NOMO-1 (cell line): ENCODE measurements at regions not wholly inside any gene's neighbourhood (a gene's known extent, or its start where the extent isn't known, plus 50 kb on each side); places are given as distances from the start of the nearest gene placed in this dataset.
"Not testable (repeated sequence)": the region's sequence is repeated elsewhere in the genome, so short reads cannot be mapped to it uniquely, and the experiment has no call there.

Experiments
- DNase-seq, 2 experiments: peaks; one replicate each; lab custom pipeline; 2025; ENCODE audit not compliant: unreplicated experiment in 2 of 2; lab: John Stamatoyannopoulos, UW

DNA sequence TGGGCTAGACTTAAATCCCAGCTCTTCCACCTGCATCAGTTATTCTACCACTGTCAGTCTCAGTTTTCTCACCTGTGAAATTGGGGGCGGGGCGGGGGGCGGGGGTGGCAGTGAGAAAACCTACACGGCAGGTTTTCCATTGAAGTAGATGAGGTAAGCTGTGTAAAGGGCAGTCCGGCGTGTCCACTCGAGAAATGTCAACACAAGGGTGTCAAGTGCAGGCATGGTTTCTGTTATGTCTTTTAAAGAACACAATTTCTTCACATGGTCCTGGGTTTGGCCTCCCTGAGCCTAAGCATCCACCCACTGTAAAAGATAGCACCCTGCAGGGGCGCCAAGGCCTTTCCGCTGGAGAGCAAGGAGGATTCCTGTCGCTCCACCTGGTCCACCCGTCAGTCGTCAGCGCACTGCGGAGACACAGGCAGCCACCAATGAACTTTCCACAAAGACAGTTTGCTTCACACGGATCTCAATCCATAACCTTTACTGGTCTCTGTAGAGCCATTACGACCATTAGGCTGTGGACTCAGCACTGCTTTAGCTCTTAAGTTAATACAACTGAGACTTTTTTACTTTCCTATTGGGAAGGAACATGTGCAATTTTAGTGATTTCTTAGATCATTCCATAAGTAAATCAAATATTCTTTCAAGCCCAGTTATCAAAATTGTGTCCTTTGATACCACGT, 99.5 kb upstream of the FOXB1 start:
- no peak for DNase-seq

DNA sequence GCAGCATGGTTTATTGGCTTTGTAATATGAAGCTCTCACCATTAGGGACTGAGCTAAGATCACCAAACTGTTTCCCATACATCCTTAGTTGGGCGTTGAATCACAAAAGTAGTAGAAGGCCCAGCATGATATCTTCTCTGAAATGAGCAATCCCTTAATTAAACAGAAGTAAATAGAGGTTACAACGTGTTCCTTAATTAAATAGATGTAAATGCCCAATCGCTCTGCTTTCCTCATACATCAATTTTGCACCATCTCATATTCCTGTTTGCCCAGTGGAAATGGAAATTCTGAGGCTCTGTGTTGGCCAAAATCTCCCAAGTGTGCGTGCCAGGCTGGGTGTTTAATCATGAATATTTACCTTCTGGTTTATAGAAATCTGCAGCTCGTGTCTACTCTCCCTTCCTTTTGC, 107.4 kb upstream of the FOXB1 start:
- no peak for DNase-seq

DNA sequence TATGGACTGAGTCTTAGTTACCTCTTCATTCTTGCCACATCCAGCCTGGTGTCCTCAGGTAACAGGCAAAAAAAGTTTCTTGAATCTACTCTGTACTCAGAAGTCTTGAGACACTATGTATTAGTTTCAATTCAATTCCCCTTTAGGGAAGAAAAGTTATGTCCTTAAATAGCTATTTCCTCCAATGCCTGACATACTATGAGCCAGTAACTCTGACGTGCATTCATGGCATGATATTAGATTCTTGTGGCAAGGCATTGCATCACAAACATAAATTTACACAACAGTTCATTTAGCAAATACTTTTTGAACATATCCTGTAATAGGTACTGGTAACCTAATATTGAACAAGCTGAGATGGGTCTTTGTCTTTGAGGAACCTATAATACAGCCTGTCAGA, 109.3 kb upstream of the FOXB1 start:
- DNase-seq, result no peak

DNA sequence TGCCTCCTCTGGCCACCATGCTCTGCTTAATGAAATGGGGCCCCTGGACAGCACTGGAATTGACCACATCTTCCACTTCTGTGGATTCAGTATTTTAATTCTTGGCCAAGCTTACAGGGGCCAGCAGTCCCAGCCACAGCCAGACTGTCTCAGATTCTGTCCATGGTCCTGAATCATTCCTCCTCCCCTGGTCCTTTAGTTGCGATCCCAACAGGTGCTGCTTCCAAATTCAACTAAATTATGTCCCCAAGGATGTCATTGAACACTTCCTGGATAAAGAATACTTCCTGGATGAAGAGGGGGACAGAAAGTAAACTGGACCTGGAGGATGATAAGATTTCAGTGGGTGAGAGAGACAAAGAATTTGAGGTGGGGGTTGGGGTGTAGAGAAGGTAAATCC, 111.1 kb upstream of the FOXB1 start:
- DNase-seq, result no peak

DNA sequence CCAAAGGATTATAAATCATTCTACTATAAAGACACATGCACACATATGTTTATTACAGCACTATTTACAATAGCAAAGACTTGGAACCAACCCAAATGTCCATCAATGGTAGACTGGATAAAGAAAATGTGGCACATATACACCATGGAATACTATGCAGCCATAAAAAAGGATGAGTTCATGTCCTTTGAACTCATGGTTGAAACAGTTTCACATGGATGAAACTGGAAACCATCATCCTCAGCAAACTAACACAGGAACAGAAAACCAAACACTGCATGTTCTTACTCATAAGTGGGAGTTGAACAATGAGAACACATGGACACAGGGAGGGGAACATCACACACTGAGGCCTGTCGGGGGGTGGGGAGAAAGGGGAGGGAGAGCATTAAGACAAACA, 116.2 kb upstream of the FOXB1 start:
- not testable (repeated sequence) for DNase-seq

DNA sequence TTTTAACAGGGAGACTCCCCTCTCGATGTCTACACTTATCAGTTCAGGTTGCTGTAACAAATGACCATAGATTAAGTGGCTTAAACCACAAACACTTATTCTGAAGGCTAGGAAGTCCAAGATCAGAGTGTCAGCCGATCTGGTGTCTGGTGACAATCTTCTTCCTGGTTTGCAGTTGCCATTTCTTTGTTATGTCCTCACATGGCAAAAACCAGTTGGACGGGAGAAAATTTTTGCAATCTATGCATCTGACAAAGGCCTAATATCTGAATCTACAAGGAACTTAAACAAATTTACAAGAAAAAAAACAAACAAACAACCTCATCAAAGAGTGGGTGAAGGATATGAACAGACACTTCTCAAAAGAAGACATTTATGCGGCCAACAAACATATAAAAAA, 116.9 kb upstream of the FOXB1 start:
- no peak for DNase-seq

DNA sequence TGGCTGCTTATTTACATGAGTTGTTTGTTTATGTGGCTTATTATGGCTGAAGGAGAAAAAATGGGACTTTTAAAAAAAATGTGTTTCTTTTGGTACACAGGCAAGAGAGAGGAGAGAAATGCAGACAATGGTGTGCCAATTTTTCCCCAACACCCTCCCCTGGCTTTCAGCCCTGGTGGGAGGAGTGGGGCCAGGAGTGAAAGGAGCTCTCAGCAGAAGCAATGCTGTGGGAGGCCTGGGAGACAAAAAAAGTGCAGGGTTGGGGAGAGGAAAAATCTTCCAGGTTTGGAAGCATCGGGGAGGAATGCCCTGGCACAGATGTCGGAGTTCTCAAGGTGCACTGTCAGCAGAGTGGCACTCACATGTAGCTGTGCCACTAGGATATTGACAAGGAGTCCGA, 117.7 kb upstream of the FOXB1 start:
- DNase-seq, result no peak

DNA sequence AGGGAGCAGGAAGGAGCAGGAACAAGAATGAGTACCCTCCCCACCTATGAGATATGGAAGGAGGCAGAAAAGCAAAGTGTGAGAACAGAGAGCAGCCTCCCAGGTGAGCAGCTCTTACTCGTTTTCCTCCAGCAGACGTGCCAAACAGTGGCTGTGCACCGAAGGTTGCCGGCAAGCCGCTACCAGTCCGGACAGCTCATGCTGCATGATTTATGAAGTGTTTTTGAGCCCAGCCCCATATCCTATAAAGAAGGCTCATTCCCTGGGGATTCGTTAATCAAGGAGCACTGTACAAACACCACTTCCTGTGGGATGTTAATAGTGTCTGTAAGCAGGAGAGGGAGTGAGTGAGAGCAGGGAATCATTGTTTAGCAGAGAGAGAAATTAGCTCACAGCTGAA, 118.3 kb upstream of the FOXB1 start:
- DNase-seq, result no peak

DNA sequence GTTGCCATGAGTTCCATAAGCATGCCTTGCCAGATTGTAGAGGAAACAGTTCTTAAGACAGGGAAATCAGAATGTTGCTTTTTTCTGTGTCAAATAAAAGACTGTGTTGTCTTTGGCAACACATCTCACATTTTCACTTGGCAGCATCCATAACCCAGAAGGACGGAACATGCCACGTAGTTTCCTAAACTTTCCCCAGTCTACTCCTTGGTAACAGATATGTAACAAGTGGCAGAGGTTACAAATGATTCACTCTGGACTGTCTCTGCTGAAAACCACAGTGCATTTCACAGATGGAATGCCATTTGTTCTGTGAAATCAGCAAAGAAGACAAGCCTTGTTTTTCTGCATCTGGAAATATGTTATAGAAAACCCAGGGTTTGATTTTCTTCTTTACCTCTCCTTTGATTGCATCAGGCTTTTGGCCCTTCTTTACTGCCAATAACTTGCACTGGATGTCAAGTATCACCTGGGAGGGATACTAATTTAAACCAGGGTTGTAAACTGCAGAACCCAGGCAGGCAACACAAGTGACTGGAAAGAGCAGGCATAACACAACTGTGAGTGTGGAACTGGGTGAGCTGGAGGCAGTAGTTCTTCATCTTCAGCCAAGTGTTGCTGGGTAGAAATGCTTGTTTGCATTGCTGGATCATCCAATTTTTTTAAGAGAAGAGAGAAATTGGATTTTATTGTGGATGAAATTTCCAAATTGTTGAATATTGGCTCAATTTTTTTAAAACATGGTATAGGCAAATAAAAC, 124.4 kb upstream of the FOXB1 start:
- no peak for DNase-seq

DNA sequence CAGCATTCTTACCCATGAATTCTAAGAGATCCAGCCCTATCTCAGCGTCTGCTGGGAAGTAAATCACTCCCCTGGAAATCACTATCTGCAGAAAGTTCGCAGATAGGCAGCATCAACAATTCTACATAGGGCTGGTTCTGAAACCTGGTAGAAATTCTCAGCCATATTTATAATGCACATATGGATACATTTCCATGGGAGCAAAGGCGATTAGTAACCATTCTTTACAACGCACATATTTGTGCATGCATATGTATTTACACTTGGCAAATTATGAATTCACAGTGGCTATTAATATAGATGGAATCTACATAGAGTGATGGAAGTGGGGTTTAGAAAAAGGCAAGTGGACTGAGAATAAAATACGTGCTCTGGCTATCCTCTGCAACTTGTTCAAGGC, 128.0 kb upstream of the FOXB1 start:
- DNase-seq, result no peak

DNA sequence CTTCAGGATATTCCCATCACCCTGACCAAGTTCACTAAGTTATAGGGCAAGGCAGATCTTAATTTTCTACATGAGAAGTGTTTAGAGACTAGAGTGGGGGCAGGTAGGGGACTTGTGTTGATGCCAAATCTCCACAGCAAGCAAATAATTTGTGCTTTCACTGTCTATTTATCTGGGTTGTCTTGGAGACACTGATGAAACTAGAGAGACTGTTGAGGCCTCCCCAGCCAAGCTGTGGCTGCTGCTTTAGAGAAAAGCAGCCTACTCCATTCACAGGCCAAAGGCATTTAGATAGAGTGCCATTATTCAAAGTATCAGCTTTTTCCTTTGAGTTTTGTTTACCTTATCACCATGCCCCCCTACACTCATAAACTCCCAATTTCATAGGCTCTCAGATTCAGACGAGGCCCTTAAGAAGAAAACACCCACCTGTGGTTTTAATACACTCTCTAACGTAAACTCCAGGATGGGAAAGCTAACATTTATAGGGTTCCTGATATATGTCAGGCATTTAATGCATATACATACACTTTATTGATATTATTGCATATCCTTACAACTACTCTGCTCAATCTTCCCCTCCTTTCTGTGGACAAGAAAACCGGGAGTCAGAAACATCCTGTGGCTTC, 130.4 kb upstream of the FOXB1 start:
- DNase-seq, result no peak

DNA sequence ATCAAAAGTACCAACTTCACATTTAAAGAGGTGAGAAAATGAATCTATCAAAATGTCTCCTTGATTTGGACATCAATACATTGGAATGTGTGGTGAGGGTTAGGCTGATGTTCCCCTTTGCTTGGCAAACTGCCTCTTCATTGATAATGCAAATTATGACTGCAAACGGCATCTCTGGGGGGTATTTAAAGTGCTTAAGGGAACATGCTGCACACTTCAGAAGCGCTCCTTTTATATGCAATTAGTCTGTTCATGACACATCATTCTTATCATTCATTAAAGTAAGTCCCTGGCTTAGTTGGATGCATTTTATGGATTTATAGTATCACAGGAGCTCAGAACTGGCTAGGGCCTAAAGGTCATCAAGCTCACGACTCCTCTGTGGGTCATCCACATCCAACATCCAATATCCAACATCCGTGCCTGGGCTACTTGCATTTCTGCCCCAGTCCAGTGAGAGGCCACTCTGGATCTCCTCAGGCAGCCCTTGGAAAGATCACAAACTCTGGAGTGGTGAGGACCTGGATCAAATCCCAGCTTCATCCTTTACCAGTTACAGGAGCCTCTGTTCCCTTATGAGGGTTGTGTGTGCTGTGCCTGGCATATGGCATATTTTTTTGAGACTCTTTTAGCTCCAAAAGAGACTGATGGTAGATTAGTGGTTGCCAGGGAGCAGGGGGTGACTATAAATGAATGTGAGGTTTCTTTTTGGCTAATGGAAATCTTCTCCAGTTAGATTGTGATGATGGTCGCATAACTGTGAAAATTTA, 136.8 kb upstream of the FOXB1 start:
- DNase-seq, result no peak

DNA sequence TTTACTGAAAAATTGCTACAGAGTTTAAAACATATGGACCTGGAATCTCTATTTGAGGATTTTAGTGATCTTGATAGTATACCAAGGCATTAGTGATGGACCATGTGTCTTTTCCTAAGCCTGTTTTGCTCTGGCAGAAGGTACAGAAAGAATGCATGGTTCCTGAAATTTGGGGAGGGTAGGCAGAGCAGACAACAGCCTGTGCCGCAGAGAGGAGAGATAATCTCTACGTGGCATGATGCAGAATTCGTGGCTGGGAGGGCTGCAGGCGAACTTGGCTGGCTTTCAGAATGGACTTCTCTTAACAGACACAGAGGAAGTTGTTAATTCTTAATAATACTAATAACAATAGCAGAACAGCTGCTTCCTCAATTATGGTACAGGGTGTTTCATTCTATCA, 137.5 kb upstream of the FOXB1 start:
- DNase-seq, result no peak

DNA sequence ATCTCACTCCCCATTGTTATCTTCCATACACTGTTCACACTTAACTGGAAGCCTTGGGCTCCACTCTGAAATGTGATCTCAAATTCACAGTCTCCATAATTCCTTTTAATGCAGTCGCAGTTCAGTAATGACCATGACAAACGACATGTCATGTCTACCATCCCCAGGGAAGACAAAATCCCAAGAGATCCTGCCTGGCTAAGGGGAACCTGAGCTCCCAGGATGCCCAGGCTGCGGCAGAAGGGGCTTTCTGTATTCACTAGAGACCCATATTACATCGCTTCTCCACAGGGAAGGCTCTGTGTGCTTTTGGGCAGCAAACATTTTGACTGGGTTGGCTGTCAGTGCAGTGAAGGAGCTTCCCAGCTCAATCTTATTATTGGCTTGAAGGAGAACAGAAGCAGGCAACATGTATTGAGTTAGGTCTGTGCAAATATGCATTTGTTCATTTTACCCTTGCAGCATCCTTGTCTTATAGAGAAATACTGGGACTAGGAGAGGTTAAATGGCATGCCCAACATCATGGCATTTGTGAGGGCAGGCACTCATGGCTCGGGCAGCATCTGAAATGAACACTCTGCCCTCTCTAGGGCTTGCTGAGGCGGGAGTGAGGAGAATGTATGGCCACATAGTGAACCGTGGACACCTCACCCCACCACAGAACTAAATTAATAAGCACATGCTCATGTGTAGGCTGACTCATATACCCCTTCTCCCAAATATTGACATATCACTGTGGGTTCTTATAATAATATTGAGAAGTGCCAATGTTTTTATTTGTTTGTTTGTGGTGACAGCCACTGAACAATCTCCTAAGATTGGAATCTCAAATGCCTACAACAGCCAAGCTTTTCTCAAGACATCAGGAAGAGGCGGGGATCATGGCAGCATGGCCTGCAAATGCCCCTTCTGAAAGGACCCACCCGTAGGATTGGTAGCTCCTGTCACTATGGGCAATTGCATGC, 141.6 kb upstream of the FOXB1 start:
- no peak for DNase-seq

DNA sequence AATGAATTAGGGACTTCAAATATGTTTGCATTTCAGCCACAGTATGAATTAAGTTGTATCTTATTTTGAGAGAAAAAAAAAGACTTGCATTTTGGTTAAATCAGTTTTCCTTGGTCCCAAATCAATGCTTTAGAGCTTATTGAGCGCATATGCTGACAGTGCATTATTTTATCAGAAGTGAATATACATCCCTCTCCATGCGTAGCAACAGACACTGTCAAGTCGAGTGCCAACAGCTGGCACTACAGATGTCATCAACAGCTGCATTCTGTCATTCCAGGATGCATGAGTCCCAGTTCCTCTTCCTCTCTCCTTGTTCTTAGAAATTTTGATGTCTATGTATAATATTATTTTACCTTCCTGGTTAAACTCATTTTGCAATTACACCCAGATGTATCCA, 156.1 kb upstream of the FOXB1 start:
- no peak for DNase-seq

DNA sequence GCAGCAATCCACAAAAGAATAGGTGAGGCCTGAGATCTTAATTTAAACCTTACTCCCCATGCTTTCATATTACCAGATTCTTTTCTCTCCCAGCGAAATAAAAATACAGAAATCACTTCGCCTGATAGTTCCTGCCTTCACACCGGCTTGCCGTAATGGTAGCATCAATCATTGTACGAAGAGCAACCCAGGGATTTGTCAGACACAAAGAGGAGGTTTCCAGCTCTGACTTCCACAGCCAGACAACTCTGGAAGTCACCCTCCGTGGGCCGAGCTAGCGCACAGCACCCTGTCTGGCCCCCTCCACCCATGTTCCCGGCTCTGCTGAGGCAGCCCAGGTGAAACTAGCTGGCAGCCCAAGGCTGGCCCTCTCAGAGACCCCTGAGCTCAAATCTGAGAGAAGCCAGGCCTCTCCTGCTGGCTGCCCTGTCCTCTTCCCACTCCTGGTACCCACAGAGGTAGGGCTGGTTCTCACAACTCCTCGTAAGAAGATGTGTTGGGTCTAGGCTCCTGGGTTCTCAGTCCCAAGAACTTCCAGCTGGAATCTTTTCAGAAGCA, 156.9 kb upstream of the BNIP2 start:
- DNase-seq, result no peak

DNA sequence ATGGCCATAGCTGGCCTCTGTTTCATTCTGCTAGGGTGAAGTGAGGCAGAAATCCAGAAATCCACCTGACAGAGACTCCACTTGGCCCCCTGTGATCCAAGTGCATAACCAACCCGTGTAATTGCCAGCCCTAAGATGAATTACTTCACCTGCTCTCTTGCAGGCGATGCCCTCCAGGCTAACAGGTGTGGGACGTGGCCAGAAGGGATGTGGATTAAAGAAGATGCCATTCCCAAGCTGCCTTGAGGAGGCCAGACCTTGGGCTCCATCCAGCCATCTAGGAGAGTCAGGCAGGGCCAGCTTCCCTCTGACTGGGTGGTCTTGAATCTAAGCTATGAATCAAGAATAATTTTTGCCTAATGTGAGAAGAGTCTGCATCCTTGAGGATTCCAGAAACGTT, 154.5 kb upstream of the BNIP2 start:
- DNase-seq, result no peak

DNA sequence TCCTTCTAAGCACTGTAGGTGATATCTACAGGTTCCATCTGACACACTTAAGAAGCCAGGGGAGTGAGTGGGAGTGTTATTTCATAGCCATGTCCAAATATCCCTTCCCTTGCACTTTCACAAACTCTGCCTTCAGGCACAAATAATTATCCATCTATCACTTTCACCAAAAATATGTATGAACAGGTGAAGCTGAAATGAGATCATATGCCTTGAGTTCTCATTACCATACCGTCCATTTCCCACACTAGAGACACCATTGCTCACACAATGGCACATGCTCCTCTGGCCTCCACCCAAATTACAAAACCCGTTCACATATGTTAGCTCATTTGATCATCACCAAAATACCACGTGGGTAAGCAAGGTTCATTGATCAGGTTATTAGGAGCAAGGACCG, 151.9 kb upstream of the BNIP2 start:
- no peak for DNase-seq

DNA sequence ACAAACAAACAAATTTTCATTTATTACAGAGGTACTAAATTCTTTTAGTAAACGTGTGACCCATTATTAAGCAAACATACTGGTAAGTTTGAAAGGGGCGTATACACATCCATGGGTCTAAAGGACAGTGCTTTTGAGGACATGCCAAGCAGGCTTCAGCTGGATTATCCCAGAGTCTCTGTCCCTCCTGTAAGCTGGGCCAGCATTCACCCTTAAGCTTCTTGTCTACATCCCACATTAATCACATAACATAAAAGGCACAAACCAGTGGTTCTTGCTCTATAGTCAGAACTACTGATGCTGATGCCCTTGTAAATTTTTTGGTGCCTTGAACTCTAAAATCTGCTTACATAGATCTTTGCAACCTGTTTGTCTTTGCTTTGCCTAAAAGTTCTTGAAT, 150.8 kb upstream of the BNIP2 start:
- no peak for DNase-seq

DNA sequence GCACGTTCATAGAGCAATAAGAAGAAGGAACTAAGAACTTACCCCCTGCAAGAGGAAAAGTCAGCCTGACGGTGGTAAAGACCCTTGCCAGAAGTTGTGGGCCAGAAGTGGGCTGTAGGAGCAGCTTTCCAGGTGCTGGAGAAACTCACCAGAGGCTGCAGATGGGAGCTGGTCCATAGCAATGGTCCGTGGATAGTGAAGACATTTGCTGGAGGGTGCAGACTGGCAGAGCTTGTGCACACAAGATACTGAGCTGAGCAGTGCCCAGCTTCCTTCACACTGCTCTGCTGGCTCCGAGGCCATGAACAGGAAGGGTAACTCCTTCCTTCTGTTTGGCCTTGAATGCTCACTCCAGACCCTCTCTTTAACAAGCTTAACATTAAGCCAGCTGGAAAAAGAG, 149.8 kb upstream of the BNIP2 start:
- DNase-seq, result no peak
